ENCODE measurements at regions not wholly inside any gene's neighbourhood (a gene's known extent, or its start where the extent isn't known, plus 50 kb on each side); places are given as distances from the start of the nearest gene placed in this dataset.

- TF ChIP-seq USF1 (IDR thresholded peaks at IDR 0.05) (no peak), EP300 (IDR thresholded peaks at IDR 0.05; ENCODE audit: borderline replicate concordance) (no peak), CEBPB (IDR thresholded peaks at IDR 0.05) (no peak), MAX (IDR thresholded peaks at IDR 0.05) (no peak)
Measured at GRCh38 chr1:56389813-56390212, 189.6 kb downstream of the PLPP3 start.
